Kidney tubule cell (primary cell): ENCODE measurements at regions not wholly inside any gene's neighbourhood (a gene's known extent, or its start where the extent isn't known, plus 50 kb on each side); places are given as distances from the start of the nearest gene placed in this dataset.

Experiments
- DNase-seq: peaks from one replicate; pipeline ENCODE4 v3.0.0-alpha.2; 2018; ENCODE audit warnings: low spot score

- DNase-seq = no peak
Measured at GRCh38 chr1:60173729-60174505, 100.3 kb upstream of the C1orf87 start.

- no peak for DNase-seq
Measured at GRCh38 chr1:60173006-60173405, 99.4 kb upstream of the C1orf87 start.

- peak; percentile 47 for DNase-seq
Measured at GRCh38 chr1:60171801-60172200, 98.2 kb upstream of the C1orf87 start.

- DNase-seq = no peak
Measured at GRCh38 chr1:60170709-60171108, 97.1 kb upstream of the C1orf87 start.

GRCh38 chr1:60169206-60169605, 95.6 kb upstream of the C1orf87 start:
- no peak for DNase-seq

GRCh38 chr1:60162936-60163335, 89.4 kb upstream of the C1orf87 start:
- peak; percentile 71 for DNase-seq

GRCh38 chr1:60160141-60160540, 86.6 kb upstream of the C1orf87 start:
- no peak for DNase-seq

GRCh38 chr1:60156371-60156770, 82.8 kb upstream of the C1orf87 start:
- DNase-seq = no peak

- no peak for DNase-seq
Measured at GRCh38 chr1:60153961-60154360, 80.4 kb upstream of the C1orf87 start.

- no peak for DNase-seq
Measured at GRCh38 chr1:60152891-60153290, 79.3 kb upstream of the C1orf87 start.

- no peak for DNase-seq
Measured at GRCh38 chr1:60151311-60151710, 77.7 kb upstream of the C1orf87 start.

- peak; percentile 50 for DNase-seq
Measured at GRCh38 chr1:60149251-60149650, 75.7 kb upstream of the C1orf87 start.

- no peak for DNase-seq
Measured at GRCh38 chr1:60146884-60147283, 73.3 kb upstream of the C1orf87 start.

- no peak for DNase-seq
Measured at GRCh38 chr1:60145771-60146170, 72.2 kb upstream of the C1orf87 start.

- DNase-seq = no peak
Measured at GRCh38 chr1:60141743-60142142, 68.2 kb upstream of the C1orf87 start.

GRCh38 chr1:60141276-60141675, 67.7 kb upstream of the C1orf87 start:
- no peak for DNase-seq

GRCh38 chr1:60137406-60137805, 63.8 kb upstream of the C1orf87 start:
- DNase-seq = no peak

- DNase-seq = no peak
Measured at GRCh38 chr1:60136395-60136794, 62.8 kb upstream of the C1orf87 start.

GRCh38 chr1:60134716-60135115, 61.1 kb upstream of the C1orf87 start:
- DNase-seq = no peak

- peak; percentile 65 for DNase-seq
Measured at GRCh38 chr1:60133848-60134247, 60.3 kb upstream of the C1orf87 start.

GRCh38 chr1:60133000-60133673, 59.6 kb upstream of the C1orf87 start:
- DNase-seq = peak; percentile 92

GRCh38 chr1:60132108-60132507, 58.5 kb upstream of the C1orf87 start:
- DNase-seq = no peak

GRCh38 chr1:60130703-60131102, 57.1 kb upstream of the C1orf87 start:
- DNase-seq = peak; percentile 25

- peak; percentile 20 for DNase-seq
Measured at GRCh38 chr1:60129911-60130310, 56.3 kb upstream of the C1orf87 start.
